SK-N-SH (cell line): ENCODE measurements at regions not wholly inside any gene's neighbourhood (a gene's known extent, or its start where the extent isn't known, plus 50 kb on each side); places are given as distances from the start of the nearest gene placed in this dataset.

Experiments
- ELF1 ChIP-seq: IDR thresholded peaks from 2 replicates; pipeline ENCODE4 v1.4.0; 2012
- EP300 ChIP-seq, 2 experiments: IDR thresholded peaks; 2 replicates each; pipeline versions ENCODE4 v1.4.0 to v1.6.1; 2012; ENCODE audit warnings: borderline replicate concordance in 1 of 2, low read depth in 1 of 2, low read length in 1 of 2
- JUND ChIP-seq: IDR thresholded peaks from 2 replicates; pipeline ENCODE4 v1.4.0; 2012
- MXI1 ChIP-seq: IDR thresholded peaks from 2 replicates; pipeline ENCODE4 v1.6.1; 2012; ENCODE audit warnings: mild to moderate bottlenecking, low read depth, low read length, improper control_type of control experiment
- POLR2AphosphoS5 ChIP-seq: IDR thresholded peaks from 2 replicates; pipeline ENCODE4 v1.6.1; 2012; ENCODE audit warnings: low read depth, low read length
- TAF1 ChIP-seq: IDR thresholded peaks from 2 replicates; pipeline ENCODE4 v1.6.1; 2012; ENCODE audit warnings: low read depth, mild to moderate bottlenecking, low read length, moderate library complexity, borderline replicate concordance
- TF ChIP-seq, protein P1 (sequence below): fragments of 150-350 bp; IDR thresholded peaks from 2 replicates; pipeline ENCODE4 v1.6.1; 2017; ENCODE audit warnings: antibody characterized with exemption, low read length, low read depth, borderline replicate concordance
- TF ChIP-seq, protein P2 (sequence below): fragments of 200-600 bp; sonication (generic); IDR thresholded peaks from 2 replicates; pipeline ENCODE4 v1.6.1; 2017; ENCODE audit warnings: antibody characterized with exemption, mild to moderate bottlenecking, moderate library complexity
- TF ChIP-seq, protein P3 (sequence below): IDR thresholded peaks from 2 replicates; pipeline ENCODE4 v1.6.1; 2012; ENCODE audit warnings: mild to moderate bottlenecking, low read depth, low read length, moderate library complexity
- TF ChIP-seq, protein P4 (sequence below): IDR thresholded peaks from 2 replicates; pipeline ENCODE4 v1.4.0; 2012; ENCODE audit warnings: low read depth, borderline replicate concordance

DNA sequence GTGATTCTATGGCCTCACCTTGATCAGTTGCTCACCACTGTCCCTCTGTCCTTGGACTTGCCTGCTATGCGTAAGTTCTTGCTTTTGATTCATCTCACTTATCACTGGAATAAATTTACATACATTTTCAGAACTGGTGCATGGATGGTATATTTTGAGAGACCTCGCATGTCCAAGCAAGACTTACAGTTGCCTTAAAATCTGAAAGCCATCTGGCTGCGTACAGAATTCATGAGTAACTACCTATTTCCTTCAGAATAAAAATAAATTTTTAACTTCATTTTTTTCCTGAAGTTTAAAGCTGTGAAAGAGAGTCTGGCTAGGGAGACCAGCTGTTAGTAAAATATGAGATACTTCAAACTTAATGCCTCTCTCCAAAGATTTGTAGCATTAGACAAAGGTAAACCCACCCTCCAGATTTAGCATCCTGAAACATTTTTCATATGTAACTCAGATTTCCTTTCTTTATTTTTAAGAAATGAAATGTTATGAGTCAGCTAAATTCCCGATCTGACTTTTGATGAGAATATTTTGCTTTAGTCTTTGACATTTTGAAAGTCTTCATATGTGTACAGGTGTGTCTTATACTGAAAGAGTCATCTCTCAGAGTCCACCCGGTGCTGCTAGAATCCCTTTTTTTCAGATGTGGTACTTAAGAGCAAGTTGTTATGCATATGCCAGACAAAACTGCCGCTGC lies 136.4 kb upstream of the CELF2 start:
- TF ChIP-seq, protein P1, sequence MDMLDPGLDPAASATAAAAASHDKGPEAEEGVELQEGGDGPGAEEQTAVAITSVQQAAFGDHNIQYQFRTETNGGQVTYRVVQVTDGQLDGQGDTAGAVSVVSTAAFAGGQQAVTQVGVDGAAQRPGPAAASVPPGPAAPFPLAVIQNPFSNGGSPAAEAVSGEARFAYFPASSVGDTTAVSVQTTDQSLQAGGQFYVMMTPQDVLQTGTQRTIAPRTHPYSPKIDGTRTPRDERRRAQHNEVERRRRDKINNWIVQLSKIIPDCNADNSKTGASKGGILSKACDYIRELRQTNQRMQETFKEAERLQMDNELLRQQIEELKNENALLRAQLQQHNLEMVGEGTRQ: no peak
- TF ChIP-seq ELF1 (no peak), TAF1 (no peak), EP300 (IDR thresholded peaks at IDR 0.05; ENCODE audit: borderline replicate concordance in 1 of 2, low read depth in 1 of 2, low read length in 1 of 2) (no peak), MXI1 (no peak), JUND (no peak), POLR2AphosphoS5 (no peak)
- TF ChIP-seq, protein P2, sequence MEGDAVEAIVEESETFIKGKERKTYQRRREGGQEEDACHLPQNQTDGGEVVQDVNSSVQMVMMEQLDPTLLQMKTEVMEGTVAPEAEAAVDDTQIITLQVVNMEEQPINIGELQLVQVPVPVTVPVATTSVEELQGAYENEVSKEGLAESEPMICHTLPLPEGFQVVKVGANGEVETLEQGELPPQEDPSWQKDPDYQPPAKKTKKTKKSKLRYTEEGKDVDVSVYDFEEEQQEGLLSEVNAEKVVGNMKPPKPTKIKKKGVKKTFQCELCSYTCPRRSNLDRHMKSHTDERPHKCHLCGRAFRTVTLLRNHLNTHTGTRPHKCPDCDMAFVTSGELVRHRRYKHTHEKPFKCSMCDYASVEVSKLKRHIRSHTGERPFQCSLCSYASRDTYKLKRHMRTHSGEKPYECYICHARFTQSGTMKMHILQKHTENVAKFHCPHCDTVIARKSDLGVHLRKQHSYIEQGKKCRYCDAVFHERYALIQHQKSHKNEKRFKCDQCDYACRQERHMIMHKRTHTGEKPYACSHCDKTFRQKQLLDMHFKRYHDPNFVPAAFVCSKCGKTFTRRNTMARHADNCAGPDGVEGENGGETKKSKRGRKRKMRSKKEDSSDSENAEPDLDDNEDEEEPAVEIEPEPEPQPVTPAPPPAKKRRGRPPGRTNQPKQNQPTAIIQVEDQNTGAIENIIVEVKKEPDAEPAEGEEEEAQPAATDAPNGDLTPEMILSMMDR: no peak
- TF ChIP-seq, protein P3, sequence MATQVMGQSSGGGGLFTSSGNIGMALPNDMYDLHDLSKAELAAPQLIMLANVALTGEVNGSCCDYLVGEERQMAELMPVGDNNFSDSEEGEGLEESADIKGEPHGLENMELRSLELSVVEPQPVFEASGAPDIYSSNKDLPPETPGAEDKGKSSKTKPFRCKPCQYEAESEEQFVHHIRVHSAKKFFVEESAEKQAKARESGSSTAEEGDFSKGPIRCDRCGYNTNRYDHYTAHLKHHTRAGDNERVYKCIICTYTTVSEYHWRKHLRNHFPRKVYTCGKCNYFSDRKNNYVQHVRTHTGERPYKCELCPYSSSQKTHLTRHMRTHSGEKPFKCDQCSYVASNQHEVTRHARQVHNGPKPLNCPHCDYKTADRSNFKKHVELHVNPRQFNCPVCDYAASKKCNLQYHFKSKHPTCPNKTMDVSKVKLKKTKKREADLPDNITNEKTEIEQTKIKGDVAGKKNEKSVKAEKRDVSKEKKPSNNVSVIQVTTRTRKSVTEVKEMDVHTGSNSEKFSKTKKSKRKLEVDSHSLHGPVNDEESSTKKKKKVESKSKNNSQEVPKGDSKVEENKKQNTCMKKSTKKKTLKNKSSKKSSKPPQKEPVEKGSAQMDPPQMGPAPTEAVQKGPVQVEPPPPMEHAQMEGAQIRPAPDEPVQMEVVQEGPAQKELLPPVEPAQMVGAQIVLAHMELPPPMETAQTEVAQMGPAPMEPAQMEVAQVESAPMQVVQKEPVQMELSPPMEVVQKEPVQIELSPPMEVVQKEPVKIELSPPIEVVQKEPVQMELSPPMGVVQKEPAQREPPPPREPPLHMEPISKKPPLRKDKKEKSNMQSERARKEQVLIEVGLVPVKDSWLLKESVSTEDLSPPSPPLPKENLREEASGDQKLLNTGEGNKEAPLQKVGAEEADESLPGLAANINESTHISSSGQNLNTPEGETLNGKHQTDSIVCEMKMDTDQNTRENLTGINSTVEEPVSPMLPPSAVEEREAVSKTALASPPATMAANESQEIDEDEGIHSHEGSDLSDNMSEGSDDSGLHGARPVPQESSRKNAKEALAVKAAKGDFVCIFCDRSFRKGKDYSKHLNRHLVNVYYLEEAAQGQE: no peak
- TF ChIP-seq, protein P4, sequence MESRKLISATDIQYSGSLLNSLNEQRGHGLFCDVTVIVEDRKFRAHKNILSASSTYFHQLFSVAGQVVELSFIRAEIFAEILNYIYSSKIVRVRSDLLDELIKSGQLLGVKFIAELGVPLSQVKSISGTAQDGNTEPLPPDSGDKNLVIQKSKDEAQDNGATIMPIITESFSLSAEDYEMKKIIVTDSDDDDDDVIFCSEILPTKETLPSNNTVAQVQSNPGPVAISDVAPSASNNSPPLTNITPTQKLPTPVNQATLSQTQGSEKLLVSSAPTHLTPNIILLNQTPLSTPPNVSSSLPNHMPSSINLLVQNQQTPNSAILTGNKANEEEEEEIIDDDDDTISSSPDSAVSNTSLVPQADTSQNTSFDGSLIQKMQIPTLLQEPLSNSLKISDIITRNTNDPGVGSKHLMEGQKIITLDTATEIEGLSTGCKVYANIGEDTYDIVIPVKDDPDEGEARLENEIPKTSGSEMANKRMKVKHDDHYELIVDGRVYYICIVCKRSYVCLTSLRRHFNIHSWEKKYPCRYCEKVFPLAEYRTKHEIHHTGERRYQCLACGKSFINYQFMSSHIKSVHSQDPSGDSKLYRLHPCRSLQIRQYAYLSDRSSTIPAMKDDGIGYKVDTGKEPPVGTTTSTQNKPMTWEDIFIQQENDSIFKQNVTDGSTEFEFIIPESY: no peak
